H1 (cell line): ENCODE measurements at regions not wholly inside any gene's neighbourhood (a gene's known extent, or its start where the extent isn't known, plus 50 kb on each side); places are given as distances from the start of the nearest gene placed in this dataset.
"Not testable (repeated sequence)": the region's sequence is repeated elsewhere in the genome, so short reads cannot be mapped to it uniquely, and the experiment has no call there.

ENCODE experiments used
- CTCF ChIA-PET: fragments of 300-600 bp; sonication (Branson Sonifier 250); formaldehyde crosslinking; loops from one replicate; lab custom pipeline; 2021; ENCODE audit not compliant: partially characterized antibody; lab: Charles Lee
- POLR2A ChIA-PET: fragments of 300-600 bp; sonication (Branson Sonifier 250); formaldehyde crosslinking; loops from one replicate; lab custom pipeline; 2021; ENCODE audit warnings: inconsistent platforms; ENCODE audit not compliant: partially characterized antibody; lab: Charles Lee
- DNase-seq, 2 experiments: peaks; one replicate each; pipeline versions ENCODE4 v3.0.0 to v3.0.0-alpha.2; 2010 to 2022; ENCODE audit warnings: low spot score in 2 of 2, low read depth in 1 of 2, mixed read lengths in 1 of 2
- FAIRE-seq: peaks from 2 replicates; lab custom pipeline; 2011; peaks lifted over from hg19 to GRCh38; lab: Jason Lieb, UNC
- H2AFZ ChIP-seq: 2 replicates; pipeline ENCODE4 v1.8.1; 2012; ENCODE audit warnings: low read length, inconsistent platforms
- H2AK5ac ChIP-seq: 2 replicates; pipeline ENCODE4 v1.6.1; 2013; ENCODE audit warnings: low read depth, low read length
- H2BK120ac ChIP-seq: replicated peaks from 2 replicates; pipeline ENCODE3; 2013; ENCODE audit warnings: low read depth, low read length, inconsistent platforms
- H2BK12ac ChIP-seq: 2 replicates; pipeline ENCODE4 v1.6.1; 2013; ENCODE audit warnings: low read depth, low read length
- H2BK15ac ChIP-seq: 2 replicates; pipeline ENCODE4 v1.6.1; 2013; ENCODE audit warnings: low read length
- H2BK20ac ChIP-seq: 2 replicates; pipeline ENCODE4 v1.6.1; 2013; ENCODE audit warnings: low read length
- H2BK5ac ChIP-seq: 2 replicates; pipeline ENCODE4 v1.6.1; 2013; ENCODE audit warnings: low read depth, low read length
- H3K14ac ChIP-seq: 2 replicates; pipeline ENCODE4 v1.6.1; 2013; ENCODE audit warnings: inconsistent platforms; ENCODE audit not compliant: insufficient read length
- H3K18ac ChIP-seq: 2 replicates; pipeline ENCODE4 v1.6.1; 2013; ENCODE audit warnings: low read length; ENCODE audit errors: extremely low read depth
- H3K23ac ChIP-seq: 2 replicates; pipeline ENCODE4 v1.6.1; 2013; ENCODE audit warnings: inconsistent platforms; ENCODE audit not compliant: insufficient read length
- H3K23me2 ChIP-seq: 2 replicates; pipeline ENCODE4 v1.6.1; 2013; ENCODE audit warnings: low read depth, low read length
- H3K27ac ChIP-seq: 2 replicates; pipeline ENCODE4 v1.6.1; 2011; ENCODE audit warnings: low read depth, low read length, inconsistent platforms
- H3K27me3 ChIP-seq, 4 experiments: replicated peaks in 1 of 4; 1 replicate in 1 of 4; 2 replicates in 3 of 4; pipeline versions ENCODE4 v1.6.1 to v1.8.1; 2011 to 2013; ENCODE audit warnings: low read length in 3 of 4, mild to moderate bottlenecking in 3 of 4, inconsistent platforms in 2 of 4, mixed read lengths in 2 of 4, moderate library complexity in 1 of 4; ENCODE audit not compliant: control insufficient read depth in 3 of 4, insufficient read depth in 3 of 4; ENCODE audit errors: extremely low read depth in 1 of 4
- H3K36me3 ChIP-seq, 4 experiments: 2 replicates each; pipeline versions ENCODE4 v1.6.1 to v1.8.1; 2011 to 2013; ENCODE audit warnings: mild to moderate bottlenecking in 4 of 4, low read length in 3 of 4, moderate library complexity in 2 of 4, control low read depth in 1 of 4, inconsistent platforms in 1 of 4; ENCODE audit not compliant: insufficient read depth in 4 of 4, control insufficient read depth in 2 of 4
- H3K4ac ChIP-seq: replicated peaks from 2 replicates; pipeline ENCODE3; 2013; ENCODE audit warnings: low read length, low read depth, mixed read lengths, inconsistent platforms; ENCODE audit not compliant: insufficient read length
- H3K4me1 ChIP-seq, 4 experiments: replicated peaks in 1 of 4; 1 replicate in 1 of 4; 2 replicates in 3 of 4; pipeline versions ENCODE4 v1.6.1 to v1.8.1; 2011 to 2013; ENCODE audit warnings: low read length in 3 of 4, inconsistent platforms in 2 of 4, mixed read lengths in 1 of 4; ENCODE audit not compliant: insufficient read depth in 4 of 4, control insufficient read depth in 3 of 4
- H3K4me2 ChIP-seq, 2 experiments: 2 replicates each; pipeline versions ENCODE4 v1.6.1 to v1.8.1; 2011 to 2013; ENCODE audit warnings: low read depth in 2 of 2, low read length in 2 of 2, control low read depth in 1 of 2, inconsistent platforms in 1 of 2, mild to moderate bottlenecking in 1 of 2; ENCODE audit not compliant: insufficient read depth in 1 of 2
- H3K4me3 ChIP-seq, 4 experiments: fragments of 200-600, 300-600 bp in 1 of 4; sonication (generic), shearing (Covaris generic), sonication (Bioruptor Twin) in 1 of 4; 2 replicates each; pipeline versions ENCODE4 v1.5.1 to v1.8.1; 2011 to 2016; ENCODE audit warnings: low read length in 4 of 4, low read depth in 3 of 4, control low read depth in 2 of 4, inconsistent platforms in 2 of 4, mild to moderate bottlenecking in 2 of 4, mixed read lengths in 1 of 4, moderate library complexity in 1 of 4; ENCODE audit not compliant: insufficient read depth in 2 of 4; ENCODE audit errors: extremely low read depth in 1 of 4
- H3K56ac ChIP-seq: replicated peaks from 2 replicates; pipeline ENCODE3; 2013; ENCODE audit warnings: low read depth, mild to moderate bottlenecking, mixed read lengths, low read length, inconsistent platforms; ENCODE audit not compliant: insufficient read length
- H3K79me1 ChIP-seq: 2 replicates; pipeline ENCODE4 v1.6.1; 2013; ENCODE audit warnings: low read depth, low read length, control low read depth
- H3K79me2 ChIP-seq, 2 experiments: 2 replicates each; pipeline versions ENCODE4 v1.6.1 to v1.8.1; 2012 to 2013; ENCODE audit warnings: low read length in 2 of 2, mild to moderate bottlenecking in 2 of 2, inconsistent platforms in 1 of 2; ENCODE audit not compliant: insufficient read depth in 2 of 2, control insufficient read depth in 1 of 2
- H3K9ac ChIP-seq, 4 experiments: replicated peaks in 1 of 4; 1 replicate in 1 of 4; 2 replicates in 3 of 4; pipeline versions ENCODE4 v1.6.1 to v1.8.1; 2011 to 2013; ENCODE audit warnings: low read depth in 3 of 4, low read length in 3 of 4, control low read depth in 2 of 4, mild to moderate bottlenecking in 2 of 4, moderate library complexity in 2 of 4, inconsistent platforms in 1 of 4; ENCODE audit errors: extremely low read depth in 1 of 4
- H3K9me3 ChIP-seq, 2 experiments: 2 replicates each; pipeline versions ENCODE4 v1.6.1 to v1.8.1; 2012 to 2013; ENCODE audit warnings: mild to moderate bottlenecking in 2 of 2, moderate library complexity in 2 of 2, control low read depth in 1 of 2, inconsistent platforms in 1 of 2, low read depth in 1 of 2, low read length in 1 of 2, mixed read lengths in 1 of 2; ENCODE audit not compliant: insufficient read depth in 2 of 2
- H4K20me1 ChIP-seq, 2 experiments: replicated peaks in 1 of 2; 2 replicates each; pipeline versions ENCODE3 to v1.8.1; 2011 to 2013; ENCODE audit warnings: inconsistent platforms in 2 of 2, low read length in 2 of 2, mild to moderate bottlenecking in 1 of 2; ENCODE audit not compliant: insufficient read depth in 2 of 2, control insufficient read depth in 1 of 2
- H4K5ac ChIP-seq: 2 replicates; pipeline ENCODE4 v1.6.1; 2013; ENCODE audit warnings: low read length, low read depth, mixed read lengths, inconsistent platforms; ENCODE audit not compliant: insufficient read length
- H4K8ac ChIP-seq: 2 replicates; pipeline ENCODE4 v1.8.0; 2013; ENCODE audit warnings: mild to moderate bottlenecking, moderate library complexity, low read length, inconsistent platforms; ENCODE audit not compliant: insufficient read depth; ENCODE audit errors: extremely low read depth
- H4K91ac ChIP-seq: replicated peaks from 2 replicates; pipeline ENCODE3; 2013; ENCODE audit warnings: low read length, mixed read lengths, inconsistent platforms; ENCODE audit not compliant: insufficient read length
- WGBS, 2 experiments: shearing (Covaris generic) in 1 of 2; methylation state at CpG; one replicate each; pipeline versions ENCODE4 v1.1.6 to v1.1.7; 2013 to 2015; ENCODE audit warnings: low lambda C conversion rate in 2 of 2, mixed read lengths in 2 of 2, inconsistent platforms in 1 of 2, low coverage in 1 of 2, missing lambda C conversion rate in 1 of 2; ENCODE audit not compliant: insufficient replicate concordance in 2 of 2, insufficient coverage in 1 of 2, insufficient read length in 1 of 2; ENCODE audit errors: extremely low coverage in 1 of 2, missing lambda C conversion rate in 1 of 2; 5-methylcytosine and 5-hydroxymethylcytosine counted together

DNA sequence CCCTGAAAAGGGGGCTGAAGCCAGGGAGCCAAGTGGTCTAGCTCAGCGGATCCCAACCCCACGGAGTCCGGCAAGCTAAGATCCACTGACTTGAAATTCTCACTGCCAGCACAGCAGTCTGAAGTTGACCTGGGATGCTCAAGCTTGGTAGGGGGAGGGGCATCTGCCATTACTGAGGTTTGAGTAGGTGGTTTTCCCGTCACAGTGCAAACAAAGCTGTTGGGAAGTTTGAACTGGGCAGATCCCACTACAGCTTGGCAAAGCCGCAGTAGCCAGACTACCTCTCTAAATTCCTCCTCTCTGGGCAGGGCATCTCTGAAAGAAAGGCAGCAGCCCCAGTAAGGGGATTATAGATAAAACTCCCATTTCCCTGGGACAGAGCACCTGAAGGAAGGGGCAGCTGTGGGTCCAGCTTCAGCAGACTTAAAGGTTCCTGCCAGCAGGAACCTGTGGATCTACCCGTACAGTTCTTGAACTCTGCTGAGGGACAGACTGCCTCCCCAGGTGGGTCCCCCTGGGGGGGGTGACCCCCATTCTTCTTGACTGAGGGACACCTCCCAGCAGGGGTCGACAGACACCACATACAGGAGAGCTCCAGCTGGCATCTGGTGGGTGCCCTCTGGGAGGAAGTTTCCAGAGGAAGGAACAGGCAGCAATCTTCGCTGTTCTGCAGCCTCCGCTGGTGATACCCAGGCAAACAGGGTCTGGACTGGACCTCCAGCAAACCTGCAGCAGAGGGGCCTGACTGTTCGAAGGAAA lies 156.4 kb upstream of the ETV3 start:
- H3K79me1 ChIP-seq, H2BK120ac ChIP-seq, H3K18ac ChIP-seq, H4K20me1 ChIP-seq, H3K9ac ChIP-seq, H3K23me2 ChIP-seq, H2BK12ac ChIP-seq, FAIRE-seq, H3K9me3 ChIP-seq, H2BK15ac ChIP-seq, H3K4me1 ChIP-seq, H2BK20ac ChIP-seq, H3K36me3 ChIP-seq, H4K5ac ChIP-seq, H4K91ac ChIP-seq, H3K56ac ChIP-seq, H2AK5ac ChIP-seq, H3K4ac ChIP-seq, H4K8ac ChIP-seq, H2BK5ac ChIP-seq, DNase-seq, H3K4me3 ChIP-seq, H2AFZ ChIP-seq, H3K4me2 ChIP-seq, H3K27me3 ChIP-seq, H3K23ac ChIP-seq, H3K27ac ChIP-seq, POLR2A ChIA-PET, H3K14ac ChIP-seq, H3K79me2 ChIP-seq: not testable (repeated sequence)
- 90% methylated on average over 10 of the region's 10 CpGs; no CpG with 5 or more reads in 1 of the 2 experiments for whole genome bisulfite sequencing, 2 experiments
- CTCF ChIA-PET: interaction anchor here (0.7 to 1.5 kb wide), 6 partner anchors 8 to 204 kb away, joined by 3 to 4 read pairs (median 3); no protein-coding TSS in a partner anchor
